ACHN (cell line): ENCODE measurements at regions not wholly inside any gene's neighbourhood (a gene's known extent, or its start where the extent isn't known, plus 50 kb on each side); places are given as distances from the start of the nearest gene placed in this dataset.
"Not testable (repeated sequence)": the region's sequence is repeated elsewhere in the genome, so short reads cannot be mapped to it uniquely, and the experiment has no call there.

Experiments used
- DNase-seq: peaks from one replicate; pipeline ENCODE4 v3.0.0-alpha.2; 2015
- in situ Hi-C: cut with HindIII; loops from 2 replicates; pipeline ENCODE4 v1.10.0; 2017; ENCODE audit warnings: low sequenced_read_pairs, low pct_ligation_motif_present, low pct_unique_long_range_greater_than_20kb

DNA sequence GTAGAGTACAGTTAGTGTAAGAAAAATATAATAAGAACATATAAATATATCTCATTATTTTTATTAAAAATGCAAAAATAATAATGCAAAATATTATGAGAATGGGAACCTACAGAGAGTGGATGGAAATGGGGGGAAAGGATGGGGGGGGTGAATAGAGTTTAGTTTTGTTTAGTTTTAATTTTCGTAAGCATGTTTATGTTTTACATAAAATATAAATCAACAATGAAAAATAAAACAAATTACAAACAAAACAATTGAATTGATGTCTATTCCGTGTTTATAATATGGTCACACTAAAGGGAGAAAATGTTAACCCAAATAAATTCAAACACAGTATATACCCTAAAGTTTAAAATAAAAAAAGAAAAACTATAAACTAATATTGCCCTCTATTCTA lies 1717.4 kb upstream of the SPRY2 start:
- in situ Hi-C loops, result no loop called here
- DNase-seq, result no peak

DNA sequence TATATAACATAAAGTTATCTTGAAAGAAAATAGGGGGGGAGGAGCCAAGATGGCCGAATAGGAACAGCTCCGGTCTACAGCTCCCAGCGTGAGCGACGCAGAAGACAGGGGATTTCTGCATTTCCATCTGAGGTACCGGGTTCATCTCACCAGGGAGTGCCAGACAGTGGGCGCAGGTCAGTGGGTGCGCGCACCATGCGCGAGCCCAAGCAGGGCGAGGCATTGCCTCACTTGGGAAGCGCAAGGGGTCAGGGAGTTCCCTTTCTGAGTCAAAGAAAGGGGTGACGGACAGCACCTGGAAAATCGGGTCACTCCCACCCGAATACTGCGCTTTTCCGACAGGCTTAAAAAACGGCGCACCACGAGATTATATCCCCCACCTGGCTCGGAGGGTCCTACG lies 1704.4 kb upstream of the SPRY2 start:
- DNase-seq, in situ Hi-C loops: not testable (repeated sequence)

GRCh38 chr13:82036602-82037001 lies 1695.7 kb upstream of the SPRY2 start:
- no peak for DNase-seq
- in situ Hi-C loops, result no loop called here

- in situ Hi-C loops, result no loop called here
These were observed 1670.4 kb upstream of the SPRY2 start for GRCh38 chr13:82011355-82011754.

DNA sequence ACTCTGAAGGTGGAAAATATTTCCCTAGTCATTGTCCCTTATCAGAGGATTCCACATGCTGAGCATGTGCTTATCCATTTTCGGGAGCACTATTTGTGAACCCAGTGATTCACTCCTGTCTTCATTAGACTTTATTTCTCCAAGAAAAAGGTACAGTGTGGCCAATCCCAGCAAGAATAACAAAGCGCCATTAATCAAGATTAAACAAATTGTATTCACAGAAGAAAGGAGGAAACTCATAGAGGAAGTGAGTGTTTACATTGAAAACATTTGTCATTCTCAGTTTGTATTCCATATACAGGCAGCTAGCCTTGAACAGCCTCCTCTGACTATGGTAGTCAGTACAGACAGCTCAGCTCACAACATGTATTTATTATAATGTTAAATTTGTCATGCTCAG lies 1669.9 kb upstream of the SPRY2 start:
- in situ Hi-C loops, result no loop called here
- no peak for DNase-seq

More at GRCh38 chr13:82011355-82011754, 1670.4 kb upstream of the SPRY2 start:
- no peak for DNase-seq

DNA sequence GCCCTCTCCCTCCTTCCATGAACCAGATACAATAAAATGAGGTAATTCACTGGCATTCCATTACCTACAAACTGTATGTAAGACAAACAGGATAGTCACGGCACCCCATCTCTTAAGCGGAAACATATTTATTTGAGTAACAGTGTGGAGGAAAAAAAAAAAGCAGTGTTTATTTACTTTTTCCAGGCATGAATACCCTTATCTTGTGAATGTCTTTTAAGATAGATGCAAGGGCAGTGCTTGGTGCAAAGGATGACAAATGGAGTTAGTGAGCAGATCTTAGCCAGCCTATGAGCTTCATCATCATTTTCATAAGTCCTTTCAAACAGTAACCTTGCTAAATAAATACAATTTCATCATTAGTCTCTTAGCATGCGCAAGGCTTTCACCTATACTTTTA lies 1661.8 kb upstream of the SPRY2 start:
- no peak for DNase-seq
- in situ Hi-C loops, result no loop called here

GRCh38 chr13:81995316-81995715 lies 1654.4 kb upstream of the SPRY2 start:
- no peak for DNase-seq
- in situ Hi-C loops, result no loop called here

DNA sequence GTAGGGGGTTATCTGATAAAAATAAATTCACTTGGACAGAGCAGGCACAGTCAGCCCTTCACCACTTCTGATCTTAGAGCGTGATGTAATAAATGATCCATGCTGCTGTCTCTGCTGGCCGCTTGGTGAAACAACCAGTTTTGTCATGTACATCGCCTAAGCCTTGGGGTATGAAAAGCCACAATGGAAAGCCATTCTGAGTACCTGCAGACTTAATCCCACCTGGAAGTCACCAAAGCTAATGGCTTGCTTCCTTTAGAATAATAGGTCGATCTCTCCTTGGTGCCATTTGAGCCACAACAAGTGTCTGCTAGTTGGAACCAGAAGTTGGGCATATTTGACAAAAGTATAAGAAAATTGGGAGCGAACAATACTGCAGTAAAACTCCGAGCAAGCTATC lies 1649.7 kb upstream of the SPRY2 start:
- in situ Hi-C loops, result no loop called here
- no peak for DNase-seq

DNA sequence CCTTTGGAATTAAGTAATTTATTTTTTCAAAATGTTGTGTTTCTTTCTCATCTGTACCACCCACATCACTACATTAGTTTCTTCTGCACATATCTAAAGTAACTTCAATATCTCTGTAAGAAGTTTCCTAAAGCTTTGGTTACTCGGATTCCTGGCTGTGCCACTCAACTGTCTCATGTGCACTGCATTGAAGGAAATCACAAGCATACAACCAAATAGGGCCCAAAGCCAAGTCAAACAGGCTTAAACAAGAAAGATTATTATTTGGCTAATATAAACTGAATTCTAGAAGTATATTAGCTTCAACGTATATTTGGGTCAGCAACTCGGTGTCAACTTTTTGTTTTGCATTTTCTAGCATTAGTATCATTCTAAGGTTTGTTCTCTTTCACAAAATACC lies 1647.6 kb upstream of the SPRY2 start:
- in situ Hi-C loops, result no loop called here

DNA sequence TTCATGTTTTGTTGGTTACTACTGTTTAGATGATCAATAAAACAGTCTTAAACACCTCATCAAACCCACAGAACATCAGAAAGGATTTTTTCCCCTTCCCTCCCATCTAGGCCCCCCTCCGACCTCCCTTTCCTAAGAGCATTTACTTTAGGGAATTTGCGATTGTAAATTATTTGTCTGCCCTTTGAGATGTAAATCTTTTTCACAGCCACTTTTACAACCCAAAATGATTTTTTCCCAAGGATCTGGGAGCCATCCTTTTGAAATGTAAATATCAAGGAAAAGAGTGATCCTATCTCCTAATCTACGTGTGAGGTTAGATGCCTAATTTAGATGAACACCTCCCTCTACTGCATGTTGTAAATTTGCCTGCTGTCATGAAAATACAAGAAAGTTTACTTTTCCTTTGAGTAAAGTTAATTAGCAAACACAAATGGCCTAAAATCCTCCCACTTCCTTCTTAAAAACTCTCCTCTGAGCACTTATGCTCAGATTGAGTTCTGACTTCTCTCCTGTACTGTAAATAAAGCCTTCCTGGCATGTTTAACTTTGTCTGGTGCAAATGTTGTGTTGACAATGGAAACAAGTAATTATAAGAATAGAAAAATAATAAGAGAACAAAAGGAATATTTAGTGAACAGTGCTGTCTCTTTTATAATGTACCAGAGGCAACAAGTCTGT lies 1646.9 kb upstream of the SPRY2 start:
- no peak for DNase-seq
- in situ Hi-C loops, result no loop called here

More for the DNA sequence above, 1647.6 kb upstream of the SPRY2 start:
- no peak for DNase-seq

GRCh38 chr13:81987159-81987558 lies 1646.2 kb upstream of the SPRY2 start:
- in situ Hi-C loops, result no loop called here
- DNase-seq, result peak; percentile 4

DNA sequence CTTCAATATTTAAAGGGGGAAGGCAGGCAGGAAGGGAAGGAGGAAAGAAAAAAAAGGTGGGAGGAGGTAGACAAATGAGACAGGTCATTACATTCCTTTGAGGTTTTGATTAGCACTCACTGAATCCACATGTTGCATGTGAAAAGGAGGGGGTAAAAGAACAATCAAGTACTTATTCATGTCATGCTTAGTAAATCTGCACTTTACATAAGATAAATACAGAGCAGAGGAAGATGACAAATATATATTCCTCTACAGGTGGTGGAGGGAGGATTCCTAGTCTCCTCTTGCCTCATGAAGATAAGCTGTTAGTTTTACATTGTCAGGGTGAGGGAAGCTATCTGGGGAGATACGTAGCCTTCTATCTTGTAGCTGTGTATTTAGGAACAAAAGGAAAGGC lies 1645.4 kb upstream of the SPRY2 start:
- DNase-seq, result no peak
- in situ Hi-C loops, result no loop called here

DNA sequence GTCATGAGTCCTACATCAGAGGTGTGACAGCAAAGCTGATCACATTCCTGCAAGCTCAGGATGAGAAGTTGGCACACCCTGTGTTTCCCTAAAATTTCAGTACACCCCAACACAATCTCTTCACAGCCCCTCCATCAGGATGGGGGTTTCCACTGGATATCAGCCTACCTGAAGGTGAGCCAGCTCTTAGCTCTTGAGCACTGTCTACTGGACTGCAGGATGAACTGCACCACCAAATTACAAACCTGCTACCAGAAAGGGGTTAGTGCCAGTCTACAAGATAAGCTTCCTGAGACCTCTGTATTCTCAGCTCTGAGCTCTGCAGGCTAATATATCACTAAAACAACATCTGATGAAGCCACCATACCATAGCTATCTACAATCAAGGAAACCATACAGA lies 1616.2 kb upstream of the SPRY2 start:
- in situ Hi-C loops, result no loop called here

DNA sequence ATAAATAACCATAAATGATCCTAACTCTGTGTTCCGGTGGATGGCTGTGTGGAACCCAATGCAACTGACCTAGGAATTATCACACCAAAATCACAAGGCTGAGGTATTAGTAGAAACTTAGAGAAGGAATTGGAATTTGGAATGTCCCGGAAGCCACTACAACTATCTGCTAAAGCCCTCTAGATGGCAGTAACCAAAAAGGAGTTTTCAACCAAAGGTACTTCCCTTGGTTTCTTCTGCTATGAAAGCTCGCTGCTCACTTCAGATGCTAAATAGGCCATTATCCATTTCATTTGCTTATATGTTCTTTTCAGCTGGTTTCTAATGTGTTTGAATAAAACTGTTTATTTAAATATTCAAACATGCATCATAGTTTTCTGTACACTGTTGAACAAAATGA lies 1589.1 kb upstream of the SPRY2 start:
- peak; percentile 58 for DNase-seq

More for the DNA sequence above, 1616.2 kb upstream of the SPRY2 start:
- DNase-seq, result peak; percentile 14

DNA sequence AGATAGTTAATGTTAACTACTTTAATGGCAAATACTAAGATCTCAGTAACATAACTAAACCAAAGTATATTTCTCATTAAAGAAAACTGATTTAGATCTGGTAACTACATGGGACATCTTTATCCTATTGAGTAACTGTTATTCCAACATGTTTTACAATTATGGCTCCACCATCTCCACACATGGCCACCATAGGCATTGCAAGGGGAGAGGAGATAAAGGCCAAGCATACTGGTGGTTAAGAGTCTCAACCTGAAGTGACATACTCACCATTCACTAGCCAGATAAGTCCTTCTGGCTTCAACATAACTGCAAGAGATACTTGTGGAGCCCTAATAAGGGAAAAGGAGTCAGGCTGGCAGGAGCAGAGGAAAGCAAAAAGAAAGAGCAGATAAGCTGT lies 1586.4 kb upstream of the SPRY2 start:
- peak; percentile 0 for DNase-seq
- in situ Hi-C loops, result no loop called here

More for the DNA sequence above, 1589.1 kb upstream of the SPRY2 start:
- in situ Hi-C loops, result no loop called here

GRCh38 chr13:81917810-81918209 lies 1576.9 kb upstream of the SPRY2 start:
- DNase-seq, result no peak
- in situ Hi-C loops, result no loop called here

DNA sequence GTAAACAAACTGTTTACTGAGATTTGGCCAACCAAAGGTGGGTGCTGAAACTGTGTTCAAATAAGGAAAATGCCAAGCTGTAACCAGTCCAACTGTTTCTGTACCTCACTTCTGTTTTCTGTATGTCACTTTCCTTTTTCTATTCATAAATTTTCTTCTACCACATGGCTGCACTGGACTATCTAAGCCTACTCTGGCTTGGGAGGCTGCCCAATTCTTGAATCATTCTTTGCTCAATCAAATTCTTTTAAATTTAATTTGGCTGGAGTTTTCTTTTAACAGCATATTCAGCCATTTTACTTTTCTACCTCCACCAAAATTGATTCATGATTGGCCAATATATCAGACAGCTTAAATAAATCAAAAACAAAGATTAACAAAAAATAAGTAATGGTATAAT lies 1575.5 kb upstream of the SPRY2 start:
- in situ Hi-C loops, result no loop called here
- DNase-seq, result no peak

DNA sequence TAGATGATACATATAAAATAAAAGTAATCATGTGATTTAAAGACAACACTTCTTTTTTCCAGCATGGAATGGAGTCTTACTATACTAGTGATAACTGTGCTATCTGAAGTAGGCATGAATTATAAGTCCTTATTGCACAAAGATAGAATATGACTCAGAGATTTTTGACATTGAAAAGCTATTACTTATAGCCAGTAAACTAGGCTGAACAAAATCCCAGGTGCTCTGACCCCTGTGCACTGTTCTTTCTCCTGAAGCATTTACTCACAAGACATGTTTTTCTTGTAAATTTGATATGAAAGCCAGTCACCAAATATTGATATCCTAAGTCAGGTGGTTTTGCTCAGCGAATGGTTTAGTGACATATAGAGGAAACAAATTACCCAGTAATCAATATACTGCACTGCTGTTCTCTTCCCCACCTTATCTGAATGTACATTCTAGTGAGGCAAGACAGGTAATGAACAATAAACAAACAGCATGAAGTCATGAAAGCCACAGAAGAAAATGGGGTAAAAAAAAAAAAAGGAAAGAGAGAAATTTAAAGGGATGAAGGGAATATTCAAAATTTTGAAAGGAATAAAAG lies 1567.0 kb upstream of the SPRY2 start:
- in situ Hi-C loops, result no loop called here
- no peak for DNase-seq

DNA sequence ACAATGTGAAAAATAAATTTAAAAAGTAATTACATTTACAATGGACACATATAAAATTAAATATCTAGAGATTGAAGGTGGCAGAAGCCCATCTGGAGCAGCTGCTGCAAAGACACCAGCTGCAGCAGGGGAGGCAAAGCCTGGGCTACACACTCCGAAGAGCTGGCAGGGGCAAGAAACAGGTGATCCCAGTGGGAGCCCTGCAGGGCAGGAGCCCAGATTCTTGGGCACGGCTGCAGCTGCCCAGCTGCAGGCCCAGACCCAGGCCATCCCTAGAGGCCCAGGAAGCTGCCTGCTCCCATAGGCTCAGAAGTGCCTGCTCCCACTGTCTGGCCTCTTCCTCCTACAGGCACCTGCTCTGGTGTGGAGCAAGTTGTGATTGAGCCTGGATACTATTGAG lies 1547.9 kb upstream of the SPRY2 start:
- no peak for DNase-seq
- in situ Hi-C loops, result no loop called here
